Thyroid gland (tissue), 4 donors: ENCODE measurements at regions not wholly inside any gene's neighbourhood (a gene's known extent, or its start where the extent isn't known, plus 50 kb on each side); places are given as distances from the start of the nearest gene placed in this dataset.

ENCODE experiments used
- POLR2A ChIP-seq, 2 donors: fragments of 450-650 bp; IDR thresholded peaks; one replicate each; pipeline ENCODE4 v1.6.1; 2017; ENCODE audit warnings: antibody characterized with exemption in 2 of 2, mild to moderate bottlenecking in 2 of 2, moderate library complexity in 1 of 2
- TF ChIP-seq, protein P1 (sequence below), 6 experiments: fragments of 200-600 bp in 3 of 6; fragments of 450-650 bp in 3 of 6; sonication (generic) in 3 of 6; IDR thresholded peaks; one replicate each; pipeline ENCODE4 v1.5.1; 2016 to 2019; ENCODE audit warnings: antibody characterized with exemption in 6 of 6, mild to moderate bottlenecking in 2 of 6, inconsistent platforms in 1 of 6, moderate library complexity in 1 of 6

DNA sequence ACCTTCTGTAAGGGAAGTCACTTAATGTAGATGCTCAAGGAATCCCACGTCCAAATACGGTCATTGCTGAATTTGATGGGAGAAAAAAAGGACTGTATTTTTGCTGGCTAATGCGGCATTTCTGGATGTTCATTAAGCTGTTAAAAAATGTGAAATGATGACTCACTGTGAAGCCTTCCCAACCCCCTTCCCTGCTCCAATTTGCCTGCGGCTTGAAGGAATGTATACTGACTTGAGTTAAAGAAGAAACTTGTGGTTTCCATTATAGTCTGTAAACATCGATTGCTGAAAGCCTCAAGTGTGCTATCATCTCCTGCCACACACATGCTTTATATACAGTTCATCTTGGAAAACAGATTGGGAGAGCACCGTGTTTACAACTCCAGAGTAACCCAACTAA is 249.1 kb upstream of the JAG1 start:
- no peak for TF ChIP-seq POLR2A (IDR thresholded peaks at IDR 0.05)
- TF ChIP-seq, protein P1, sequence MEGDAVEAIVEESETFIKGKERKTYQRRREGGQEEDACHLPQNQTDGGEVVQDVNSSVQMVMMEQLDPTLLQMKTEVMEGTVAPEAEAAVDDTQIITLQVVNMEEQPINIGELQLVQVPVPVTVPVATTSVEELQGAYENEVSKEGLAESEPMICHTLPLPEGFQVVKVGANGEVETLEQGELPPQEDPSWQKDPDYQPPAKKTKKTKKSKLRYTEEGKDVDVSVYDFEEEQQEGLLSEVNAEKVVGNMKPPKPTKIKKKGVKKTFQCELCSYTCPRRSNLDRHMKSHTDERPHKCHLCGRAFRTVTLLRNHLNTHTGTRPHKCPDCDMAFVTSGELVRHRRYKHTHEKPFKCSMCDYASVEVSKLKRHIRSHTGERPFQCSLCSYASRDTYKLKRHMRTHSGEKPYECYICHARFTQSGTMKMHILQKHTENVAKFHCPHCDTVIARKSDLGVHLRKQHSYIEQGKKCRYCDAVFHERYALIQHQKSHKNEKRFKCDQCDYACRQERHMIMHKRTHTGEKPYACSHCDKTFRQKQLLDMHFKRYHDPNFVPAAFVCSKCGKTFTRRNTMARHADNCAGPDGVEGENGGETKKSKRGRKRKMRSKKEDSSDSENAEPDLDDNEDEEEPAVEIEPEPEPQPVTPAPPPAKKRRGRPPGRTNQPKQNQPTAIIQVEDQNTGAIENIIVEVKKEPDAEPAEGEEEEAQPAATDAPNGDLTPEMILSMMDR (IDR thresholded peaks at IDR 0.05): no peak
